ENCODE measurements at regions not wholly inside any gene's neighbourhood (a gene's known extent, or its start where the extent isn't known, plus 50 kb on each side); places are given as distances from the start of the nearest gene placed in this dataset.
"Not testable (repeated sequence)": the region's sequence is repeated elsewhere in the genome, so short reads cannot be mapped to it uniquely, and the experiment has no call there.

- no peak for DNase-seq
These were observed 554.0 kb downstream of the ARL4A start for GRCh38 chr7:13241416-13241815.

GRCh38 chr7:13257661-13258060 is 570.2 kb downstream of the ARL4A start:
- DNase-seq, result no peak

- DNase-seq, result no peak
These were observed 571.0 kb downstream of the ARL4A start for GRCh38 chr7:13258386-13258785.

- DNase-seq, result no peak
These were observed 572.5 kb downstream of the ARL4A start for GRCh38 chr7:13259930-13260329.

GRCh38 chr7:13262929-13263530 is 575.6 kb downstream of the ARL4A start:
- DNase-seq, result peak; percentile 48

- no peak for DNase-seq
These were observed 577.8 kb downstream of the ARL4A start for GRCh38 chr7:13265271-13265670.

GRCh38 chr7:13274205-13274604 is 586.8 kb downstream of the ARL4A start:
- DNase-seq, result not testable (repeated sequence)

- DNase-seq, result no peak
These were observed 589.5 kb downstream of the ARL4A start for GRCh38 chr7:13276977-13277376.

GRCh38 chr7:13278020-13278419 is 590.6 kb downstream of the ARL4A start:
- DNase-seq, result no peak

GRCh38 chr7:13279854-13280435 is 592.5 kb downstream of the ARL4A start:
- peak; percentile 78 for DNase-seq

GRCh38 chr7:13282377-13282980 is 595.0 kb downstream of the ARL4A start:
- DNase-seq, result peak; percentile 36

- no peak for DNase-seq
These were observed 599.5 kb downstream of the ARL4A start for GRCh38 chr7:13286916-13287315.

- DNase-seq, result no peak
These were observed 601.1 kb downstream of the ARL4A start for GRCh38 chr7:13288516-13288915.

- no peak for DNase-seq
These were observed 603.5 kb downstream of the ARL4A start for GRCh38 chr7:13290975-13291374.

- DNase-seq, result no peak
These were observed 606.0 kb downstream of the ARL4A start for GRCh38 chr7:13293264-13294002.

GRCh38 chr7:13307040-13307439 is 619.6 kb downstream of the ARL4A start:
- no peak for DNase-seq

GRCh38 chr7:13308423-13308822 is 621.0 kb downstream of the ARL4A start:
- DNase-seq, result no peak

- DNase-seq, result no peak
These were observed 622.1 kb downstream of the ARL4A start for GRCh38 chr7:13309535-13309934.

GRCh38 chr7:13312307-13312706 is 624.9 kb downstream of the ARL4A start:
- no peak for DNase-seq

- no peak for DNase-seq
These were observed 632.9 kb downstream of the ARL4A start for GRCh38 chr7:13320333-13320732.

GRCh38 chr7:13321316-13321715 is 633.9 kb downstream of the ARL4A start:
- DNase-seq, result no peak

- DNase-seq, result no peak
These were observed 634.7 kb downstream of the ARL4A start for GRCh38 chr7:13322126-13322525.

GRCh38 chr7:13327669-13328068 is 640.2 kb downstream of the ARL4A start:
- peak; percentile 26 for DNase-seq

GRCh38 chr7:13333371-13333770 is 645.9 kb downstream of the ARL4A start:
- no peak for DNase-seq
